NB4 (cell line): ENCODE measurements at regions not wholly inside any gene's neighbourhood (a gene's known extent, or its start where the extent isn't known, plus 50 kb on each side); places are given as distances from the start of the nearest gene placed in this dataset.

ENCODE experiments used
- CTCF ChIP-seq: IDR thresholded peaks from one replicate; pipeline ENCODE4 v1.5.1; 2012; ENCODE audit warnings: low read depth, low read length
- POLR2A ChIP-seq: IDR thresholded peaks from 2 replicates; pipeline ENCODE4 v1.6.1; 2011; ENCODE audit warnings: mild to moderate bottlenecking; ENCODE audit not compliant: insufficient read length; ENCODE audit errors: extremely low read depth

GRCh38 chr18:55064073-55064472 lies 104.8 kb upstream of the CCDC68 start:
- no peak for TF ChIP-seq CTCF
- no peak for TF ChIP-seq POLR2A
